ENCODE measurements at regions not wholly inside any gene's neighbourhood (a gene's known extent, or its start where the extent isn't known, plus 50 kb on each side); places are given as distances from the start of the nearest gene placed in this dataset.

DNA sequence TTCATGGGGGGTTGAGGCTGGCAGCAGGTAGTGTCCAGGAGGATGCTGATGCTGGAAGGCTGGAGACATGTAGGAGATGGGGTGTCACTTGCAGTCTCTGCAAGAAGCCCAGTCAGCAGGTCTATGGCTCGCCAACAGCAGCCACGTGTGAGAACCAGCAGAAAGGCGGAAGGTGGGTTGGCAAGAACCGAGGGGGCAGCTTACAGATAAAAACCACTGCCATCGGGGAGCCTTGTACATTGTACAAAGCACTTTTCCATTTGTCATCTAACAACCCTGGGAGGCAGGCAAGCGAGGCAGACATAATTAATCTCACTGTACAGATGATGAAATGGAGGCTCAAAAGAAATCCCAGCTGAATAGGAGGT lies 167.2 kb downstream of the KCNA5 start:
- CTCF ChIA-PET = no interaction called here
- no peaks in the 10 kb centered on the region; a peak in 1 of 4 replicates for H3K4me1 ChIP-seq (ENCODE audit: control insufficient read depth in 1 of 2, insufficient read depth in 2 of 2, low read depth in 1 of 2, low read length in 1 of 2)

DNA sequence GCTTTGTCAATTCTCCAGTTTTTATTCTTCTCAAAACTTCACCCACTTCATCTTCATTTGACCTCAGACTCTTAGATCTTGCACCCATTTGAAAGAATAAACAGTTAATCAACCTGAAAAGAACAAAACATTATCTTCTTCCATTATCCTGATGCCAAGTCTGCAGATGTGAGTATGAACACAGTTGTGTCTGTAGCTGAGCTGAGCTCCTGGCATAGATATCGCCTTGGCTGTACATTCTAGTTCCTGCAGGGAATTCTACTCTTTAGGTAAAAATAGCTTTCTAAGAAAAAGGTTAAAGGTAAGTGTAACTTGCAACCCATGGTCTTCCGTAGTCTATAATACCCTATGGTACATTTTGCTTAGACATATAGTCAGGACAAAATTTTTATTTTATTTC lies 169.7 kb downstream of the KCNA5 start:
- Histone ChIP-seq H3K9me3 (no peaks in the 10 kb centered on the region), H4K20me1 (ENCODE audit: insufficient read depth) (no peaks in the 10 kb centered on the region), H3F3A (replicated peaks; ENCODE audit: insufficient read depth) (no peaks in the 10 kb centered on the region), H3K4me1 (ENCODE audit: control insufficient read depth in 1 of 2, insufficient read depth in 2 of 2, low read depth in 1 of 2, low read length in 1 of 2) (no peaks in the 10 kb centered on the region; a peak in 1 of 4 replicates), H3K79me2 (ENCODE audit: insufficient read depth) (no peaks in the 10 kb centered on the region), H3K9ac (no peak overlapping the region), H3K27ac (ENCODE audit: low read depth in 2 of 2, low read length in 1 of 2) (no peak overlapping the region), H3K36me3 (replicated peaks in 1 of 2; ENCODE audit: control insufficient read depth in 1 of 2, insufficient read depth in 2 of 2, low read length in 1 of 2) (no peaks in the 10 kb centered on the region), H2AFZ (ENCODE audit: low read depth) (no peak overlapping the region), H3K4me3 (ENCODE audit: low read depth in 2 of 2, low read length in 1 of 2) (no peak overlapping the region), H3K9me2 (no peaks in the 10 kb centered on the region), H3K27me3 (ENCODE audit: insufficient read depth) (no peaks in the 10 kb centered on the region), H3K4me2 (no peak overlapping the region)
- 63% methylated on average over 2 of the region's 2 CpGs for WGBS (ENCODE audit: low lambda C conversion rate)
- DNase-seq = no peak
- POLR2A ChIA-PET = no interaction called here
- CTCF ChIA-PET = interaction anchor here (0.5 kb wide), 1 partner anchor 237 kb away, joined by 3 read pairs; no protein-coding TSS in a partner anchor
- no peak for TF ChIP-seq RXRA (IDR thresholded peaks at IDR 0.05; ENCODE audit: borderline replicate concordance, low read depth)
- TF ChIP-seq NRF1 (IDR thresholded peaks at IDR 0.05; ENCODE audit: low read depth, low read length) = no peak
- no peak for TF ChIP-seq GABPA (IDR thresholded peaks at IDR 0.05; ENCODE audit: low read depth)
- no peak for TF ChIP-seq MXI1 (IDR thresholded peaks at IDR 0.05; ENCODE audit: low read depth, low read length)
- TF ChIP-seq, protein P1, sequence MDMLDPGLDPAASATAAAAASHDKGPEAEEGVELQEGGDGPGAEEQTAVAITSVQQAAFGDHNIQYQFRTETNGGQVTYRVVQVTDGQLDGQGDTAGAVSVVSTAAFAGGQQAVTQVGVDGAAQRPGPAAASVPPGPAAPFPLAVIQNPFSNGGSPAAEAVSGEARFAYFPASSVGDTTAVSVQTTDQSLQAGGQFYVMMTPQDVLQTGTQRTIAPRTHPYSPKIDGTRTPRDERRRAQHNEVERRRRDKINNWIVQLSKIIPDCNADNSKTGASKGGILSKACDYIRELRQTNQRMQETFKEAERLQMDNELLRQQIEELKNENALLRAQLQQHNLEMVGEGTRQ (IDR thresholded peaks at IDR 0.05; ENCODE audit: borderline replicate concordance, low read depth, low read length) = no peak
- TF ChIP-seq EP300 (IDR thresholded peaks at IDR 0.05; ENCODE audit: borderline replicate concordance in 1 of 2, low read depth in 1 of 2, low read length in 1 of 2) = no peak
- TF ChIP-seq TCF12 (IDR thresholded peaks at IDR 0.05) = no peak
- no peak for TF ChIP-seq JUND (IDR thresholded peaks at IDR 0.05)
- TF ChIP-seq FOXJ3 (CRISPR knock-in tag; IDR thresholded peaks at IDR 0.05) = no peak
- no peak for TF ChIP-seq TAF1 (IDR thresholded peaks at IDR 0.05; ENCODE audit: borderline replicate concordance, low read depth, low read length)
- TF ChIP-seq POLR2AphosphoS5 (IDR thresholded peaks at IDR 0.05; ENCODE audit: low read depth, low read length) = no peak
- TF ChIP-seq, protein P2, sequence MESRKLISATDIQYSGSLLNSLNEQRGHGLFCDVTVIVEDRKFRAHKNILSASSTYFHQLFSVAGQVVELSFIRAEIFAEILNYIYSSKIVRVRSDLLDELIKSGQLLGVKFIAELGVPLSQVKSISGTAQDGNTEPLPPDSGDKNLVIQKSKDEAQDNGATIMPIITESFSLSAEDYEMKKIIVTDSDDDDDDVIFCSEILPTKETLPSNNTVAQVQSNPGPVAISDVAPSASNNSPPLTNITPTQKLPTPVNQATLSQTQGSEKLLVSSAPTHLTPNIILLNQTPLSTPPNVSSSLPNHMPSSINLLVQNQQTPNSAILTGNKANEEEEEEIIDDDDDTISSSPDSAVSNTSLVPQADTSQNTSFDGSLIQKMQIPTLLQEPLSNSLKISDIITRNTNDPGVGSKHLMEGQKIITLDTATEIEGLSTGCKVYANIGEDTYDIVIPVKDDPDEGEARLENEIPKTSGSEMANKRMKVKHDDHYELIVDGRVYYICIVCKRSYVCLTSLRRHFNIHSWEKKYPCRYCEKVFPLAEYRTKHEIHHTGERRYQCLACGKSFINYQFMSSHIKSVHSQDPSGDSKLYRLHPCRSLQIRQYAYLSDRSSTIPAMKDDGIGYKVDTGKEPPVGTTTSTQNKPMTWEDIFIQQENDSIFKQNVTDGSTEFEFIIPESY (IDR thresholded peaks at IDR 0.05; ENCODE audit: borderline replicate concordance, low read depth) = no peak
- TF ChIP-seq, protein P3, sequence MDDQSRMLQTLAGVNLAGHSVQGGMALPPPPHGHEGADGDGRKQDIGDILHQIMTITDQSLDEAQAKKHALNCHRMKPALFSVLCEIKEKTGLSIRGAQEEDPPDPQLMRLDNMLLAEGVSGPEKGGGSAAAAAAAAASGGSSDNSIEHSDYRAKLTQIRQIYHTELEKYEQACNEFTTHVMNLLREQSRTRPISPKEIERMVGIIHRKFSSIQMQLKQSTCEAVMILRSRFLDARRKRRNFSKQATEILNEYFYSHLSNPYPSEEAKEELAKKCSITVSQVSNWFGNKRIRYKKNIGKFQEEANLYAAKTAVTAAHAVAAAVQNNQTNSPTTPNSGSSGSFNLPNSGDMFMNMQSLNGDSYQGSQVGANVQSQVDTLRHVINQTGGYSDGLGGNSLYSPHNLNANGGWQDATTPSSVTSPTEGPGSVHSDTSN (IDR thresholded peaks at IDR 0.05) = no peak
- no peak for TF ChIP-seq FOSL2 (IDR thresholded peaks at IDR 0.05; ENCODE audit: borderline replicate concordance, low read depth)

More for the DNA sequence above, 167.2 kb downstream of the KCNA5 start:
- no peak overlapping the region for H3K9ac ChIP-seq
- H3K79me2 ChIP-seq (ENCODE audit: insufficient read depth) = no peaks in the 10 kb centered on the region
- H2AFZ ChIP-seq (ENCODE audit: low read depth) = no peak overlapping the region
- no peak for DNase-seq
- TF ChIP-seq YY1 (IDR thresholded peaks at IDR 0.05; ENCODE audit: low read depth) (no peak), GATA2 (CRISPR knock-in tag; IDR thresholded peaks at IDR 0.05) (no peak), ELF1 (IDR thresholded peaks at IDR 0.05) (no peak), NRF1 (IDR thresholded peaks at IDR 0.05; ENCODE audit: low read depth, low read length) (no peak), EP300 (IDR thresholded peaks at IDR 0.05; ENCODE audit: borderline replicate concordance in 1 of 2, low read depth in 1 of 2, low read length in 1 of 2) (no peak), TCF12 (IDR thresholded peaks at IDR 0.05) (no peak), CHD2 (IDR thresholded peaks at IDR 0.05; ENCODE audit: low read length, partially characterized antibody) (no peak), FOSL2 (IDR thresholded peaks at IDR 0.05; ENCODE audit: borderline replicate concordance, low read depth) (no peak), FOXJ3 (CRISPR knock-in tag; IDR thresholded peaks at IDR 0.05) (no peak), SIN3A (IDR thresholded peaks at IDR 0.05; ENCODE audit: borderline replicate concordance, low read depth, low read length) (no peak), JUND (IDR thresholded peaks at IDR 0.05) (no peak)
- TF ChIP-seq, protein P3 (IDR thresholded peaks at IDR 0.05) = no peak
- TF ChIP-seq, protein P4, sequence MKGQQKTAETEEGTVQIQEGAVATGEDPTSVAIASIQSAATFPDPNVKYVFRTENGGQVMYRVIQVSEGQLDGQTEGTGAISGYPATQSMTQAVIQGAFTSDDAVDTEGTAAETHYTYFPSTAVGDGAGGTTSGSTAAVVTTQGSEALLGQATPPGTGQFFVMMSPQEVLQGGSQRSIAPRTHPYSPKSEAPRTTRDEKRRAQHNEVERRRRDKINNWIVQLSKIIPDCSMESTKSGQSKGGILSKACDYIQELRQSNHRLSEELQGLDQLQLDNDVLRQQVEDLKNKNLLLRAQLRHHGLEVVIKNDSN (IDR thresholded peaks at IDR 0.05; ENCODE audit: borderline replicate concordance, low read depth) = no peak
- TF ChIP-seq, protein P1 (IDR thresholded peaks at IDR 0.05; ENCODE audit: borderline replicate concordance, low read depth, low read length) = no peak
- TF ChIP-seq, protein P5, sequence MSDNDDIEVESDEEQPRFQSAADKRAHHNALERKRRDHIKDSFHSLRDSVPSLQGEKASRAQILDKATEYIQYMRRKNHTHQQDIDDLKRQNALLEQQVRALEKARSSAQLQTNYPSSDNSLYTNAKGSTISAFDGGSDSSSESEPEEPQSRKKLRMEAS (IDR thresholded peaks at IDR 0.05; ENCODE audit: low read depth) = no peak
- H4K20me1 ChIP-seq (ENCODE audit: insufficient read depth) = no peaks in the 10 kb centered on the region
- H3K27me3 ChIP-seq (ENCODE audit: insufficient read depth) = no peaks in the 10 kb centered on the region
- H3K9me3 ChIP-seq = no peaks in the 10 kb centered on the region
- no peaks in the 10 kb centered on the region for H3K9me2 ChIP-seq
- no peaks in the 10 kb centered on the region for H3K36me3 ChIP-seq (replicated peaks in 1 of 2; ENCODE audit: control insufficient read depth in 1 of 2, insufficient read depth in 2 of 2, low read length in 1 of 2)
- H3K27ac ChIP-seq (ENCODE audit: low read depth in 2 of 2, low read length in 1 of 2) = no peak overlapping the region
- WGBS (ENCODE audit: low lambda C conversion rate) = 67% methylated on average over 6 of the region's 6 CpGs
- no peaks in the 10 kb centered on the region for H3F3A ChIP-seq (replicated peaks; ENCODE audit: insufficient read depth)
- H3K4me3 ChIP-seq (ENCODE audit: low read depth in 2 of 2, low read length in 1 of 2) = no peak overlapping the region
- POLR2A ChIA-PET = no interaction called here
- no peak overlapping the region for H3K4me2 ChIP-seq
